ENCODE measurements at regions not wholly inside any gene's neighbourhood (a gene's known extent, or its start where the extent isn't known, plus 50 kb on each side); places are given as distances from the start of the nearest gene placed in this dataset.

DNA sequence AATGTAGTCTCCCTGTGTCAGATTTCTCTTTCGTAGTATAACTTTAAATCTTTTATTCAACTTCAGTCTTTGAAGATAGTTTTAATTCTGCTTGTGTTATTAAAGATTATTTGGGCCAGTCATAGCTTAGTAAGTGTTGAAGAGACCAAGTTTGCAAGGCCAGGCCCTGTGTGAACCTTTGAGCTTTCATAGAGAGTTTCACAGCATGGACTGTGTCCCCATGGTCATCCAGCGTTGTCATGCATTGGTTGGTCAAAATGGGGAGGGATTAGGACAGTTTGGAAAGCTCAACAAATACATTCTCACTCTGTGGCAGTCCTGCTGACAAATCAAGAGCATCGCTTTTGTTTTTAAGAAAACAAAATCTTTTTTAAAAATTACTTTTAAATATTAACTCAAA, 74.6 kb upstream of the FAM83B start:
- no peak for DNase-seq (ENCODE audit: low spot score)
- intact Hi-C loops (cut with DNase I) = no loop called here

DNA sequence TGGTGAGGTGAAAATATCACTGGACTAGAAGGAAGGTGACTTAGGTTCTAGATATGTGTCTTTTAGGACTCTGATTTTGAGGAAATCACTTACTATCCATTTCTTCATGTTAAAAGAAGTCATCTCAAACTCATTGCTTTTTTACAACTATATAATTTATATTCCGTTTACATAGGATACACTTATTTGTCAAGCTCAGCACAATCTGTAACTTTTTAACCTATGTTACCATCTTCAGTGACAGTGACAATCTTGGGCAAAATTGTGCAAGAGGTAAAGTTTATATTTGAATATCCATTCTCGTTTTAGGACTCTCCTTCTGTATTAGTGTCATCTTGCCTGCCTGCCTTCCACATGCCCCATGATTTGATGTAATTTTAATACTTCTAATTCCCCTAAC, 74.0 kb upstream of the FAM83B start:
- no peak for DNase-seq (ENCODE audit: low spot score)
- intact Hi-C loops (cut with DNase I) = no loop called here

DNA sequence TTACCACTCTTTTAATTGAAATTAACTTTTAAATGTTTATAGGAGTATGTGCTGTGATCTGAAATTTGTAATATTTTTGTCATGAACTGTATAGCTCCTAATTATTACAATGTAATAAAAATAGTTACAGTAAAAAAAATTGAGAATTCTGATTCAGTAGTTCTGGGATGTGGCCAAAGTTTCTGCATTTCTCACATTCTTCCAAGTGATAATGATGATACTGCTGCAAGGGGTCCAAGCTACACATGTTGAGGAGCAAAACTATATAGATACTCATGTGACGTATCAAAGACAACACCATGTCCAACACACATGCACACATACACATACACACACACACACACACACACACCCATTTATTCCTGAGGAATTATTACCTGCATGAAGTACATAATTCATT, 71.0 kb upstream of the FAM83B start:
- intact Hi-C loops (cut with DNase I) = no loop called here
- DNase-seq (ENCODE audit: low spot score) = no peak

DNA sequence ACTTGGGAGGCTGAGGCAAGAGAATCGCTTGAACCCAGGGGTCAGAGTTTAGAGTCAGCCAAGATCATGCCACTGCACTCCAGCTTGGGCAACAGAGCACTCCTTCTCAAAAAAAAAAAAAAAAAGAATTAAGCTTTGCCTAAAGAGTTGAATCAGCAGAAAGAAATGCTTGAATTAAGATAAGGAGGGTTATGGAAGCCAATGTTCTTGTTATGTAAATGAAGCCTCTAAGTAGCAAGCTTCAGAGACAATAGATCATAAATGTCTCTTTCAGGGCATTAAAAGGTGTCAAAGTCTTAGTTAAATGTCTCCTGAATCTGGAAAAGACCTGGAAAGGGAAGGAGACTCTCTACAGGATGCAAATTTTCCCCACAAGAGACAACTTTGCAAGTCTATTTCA, 69.7 kb upstream of the FAM83B start:
- intact Hi-C loops (cut with DNase I) = no loop called here
- no peak for DNase-seq (ENCODE audit: low spot score)

DNA sequence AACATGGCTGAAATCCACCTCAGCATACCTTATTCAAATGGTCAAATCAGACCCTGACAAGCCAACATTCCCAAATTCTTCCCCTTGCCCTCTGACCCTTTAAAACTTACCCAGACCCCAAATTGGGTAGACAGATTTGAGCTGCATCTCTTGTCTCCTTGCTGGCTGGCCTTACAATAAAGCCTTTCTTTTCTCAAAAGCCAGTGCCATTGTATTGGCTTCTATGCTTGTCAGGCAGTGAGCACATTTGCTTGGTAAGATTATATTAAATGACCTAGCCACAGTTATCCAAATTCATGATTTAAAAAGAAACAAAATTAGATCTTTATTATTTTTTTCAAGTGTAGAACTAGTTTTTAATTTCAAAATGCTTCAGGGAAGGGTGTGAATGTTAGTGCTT, 67.8 kb upstream of the FAM83B start:
- intact Hi-C loops (cut with DNase I) = no loop called here
- no peak for DNase-seq (ENCODE audit: low spot score)

DNA sequence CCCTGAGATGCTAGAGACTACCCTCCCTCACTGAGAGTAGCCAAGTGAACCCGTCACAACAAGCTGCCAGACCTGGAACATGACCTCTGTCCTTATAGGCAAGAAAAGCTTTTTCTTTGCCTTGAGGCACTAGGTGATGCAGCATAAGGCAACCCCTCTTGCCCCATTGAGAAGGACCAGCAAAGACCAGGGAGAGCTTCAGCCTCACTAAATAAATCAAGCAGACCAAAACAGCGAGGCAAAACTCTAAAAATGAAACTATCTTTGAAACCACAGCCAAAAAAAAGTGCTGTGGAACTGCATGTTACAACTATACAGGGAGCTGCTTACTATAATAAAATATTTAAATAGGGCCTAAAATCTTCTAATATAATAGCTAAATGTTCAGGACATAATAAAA, 62.6 kb upstream of the FAM83B start:
- DNase-seq (ENCODE audit: low spot score) = no peak
- intact Hi-C loops (cut with DNase I) = no loop called here

DNA sequence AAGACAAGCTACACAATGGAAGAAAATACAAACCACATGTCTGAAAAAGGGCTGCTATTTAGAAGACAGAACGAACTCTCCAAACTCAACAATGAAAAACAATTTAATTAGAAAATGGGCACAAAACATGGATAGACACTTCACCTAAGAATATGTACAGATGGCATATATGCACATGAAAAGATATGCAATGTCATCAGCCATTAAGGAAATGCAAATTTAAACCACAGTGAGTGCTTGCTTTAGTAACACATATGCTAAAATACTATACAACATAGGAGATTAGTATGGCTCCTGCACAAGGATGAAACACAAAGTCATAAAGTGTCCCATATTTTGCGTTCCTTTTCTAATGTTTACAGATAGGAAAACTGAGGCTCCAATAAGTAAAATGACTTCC, 60.4 kb upstream of the FAM83B start:
- intact Hi-C loops (cut with DNase I) = no loop called here
- no peak for DNase-seq (ENCODE audit: low spot score)

DNA sequence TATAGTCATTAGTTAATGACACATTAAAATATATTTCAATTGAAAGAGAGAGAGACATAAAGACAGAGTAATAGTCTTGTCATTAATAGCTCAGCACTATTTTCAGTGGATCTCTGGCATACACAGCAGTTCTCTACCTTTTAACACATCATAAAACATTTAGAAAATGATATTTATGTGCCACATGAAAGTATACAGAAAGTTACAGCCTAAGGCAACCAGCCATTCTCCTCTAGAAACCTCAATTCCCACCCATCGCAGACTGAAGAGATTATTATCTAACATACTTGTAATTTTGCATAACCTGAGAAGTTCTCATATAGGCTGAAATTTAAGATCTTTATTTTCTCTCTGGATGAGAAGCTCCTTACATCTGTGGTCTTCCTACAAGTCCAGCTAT, 58.7 kb upstream of the FAM83B start:
- no peak for DNase-seq (ENCODE audit: low spot score)
- intact Hi-C loops (cut with DNase I) = no loop called here
